Thoracic aorta (tissue), 2 donors: ENCODE measurements at regions not wholly inside any gene's neighbourhood (a gene's known extent, or its start where the extent isn't known, plus 50 kb on each side); places are given as distances from the start of the nearest gene placed in this dataset.
"Not testable (repeated sequence)": the region's sequence is repeated elsewhere in the genome, so short reads cannot be mapped to it uniquely, and the experiment has no call there.

Source experiments
- ATAC-seq: fragments of 150-250 bp; one replicate; pipeline ENCODE4 v1.8.0; 2017; ENCODE audit warnings: low read depth; ENCODE audit not compliant: insufficient number of reproducible peaks, low FRiP score
- DNase-seq: peaks from one replicate; pipeline ENCODE4 v3.0.0-alpha.2; 2020; ENCODE audit warnings: low spot score
- H3K27ac ChIP-seq, 2 donors: fragments of 200-600 bp; sonication (generic); 1 replicate in 1 of 2; 2 replicates in 1 of 2; pipeline ENCODE4 v1.5.1; 2016; ENCODE audit warnings: mild to moderate bottlenecking in 2 of 2, moderate library complexity in 2 of 2
- H3K27me3 ChIP-seq: fragments of 200-600 bp; sonication (generic); replicated peaks from 2 replicates; pipeline ENCODE4 v1.6.0; 2016; ENCODE audit warnings: mild to moderate bottlenecking; ENCODE audit not compliant: insufficient read depth
- H3K36me3 ChIP-seq: fragments of 200-600 bp; sonication (generic); one replicate; pipeline ENCODE4 v1.5.1; 2016
- H3K4me1 ChIP-seq, 2 donors: fragments of 200-600 bp; sonication (generic); 1 replicate in 1 of 2; 2 replicates in 1 of 2; pipeline versions ENCODE4 v1.5.1 to v1.6.0; 2016; ENCODE audit warnings: low read depth in 2 of 2, mild to moderate bottlenecking in 1 of 2; ENCODE audit not compliant: control insufficient read depth in 1 of 2
- H3K4me3 ChIP-seq: fragments of 200-600 bp; sonication (generic); 2 replicates; pipeline ENCODE4 v1.5.1; 2016; ENCODE audit warnings: mild to moderate bottlenecking
- H3K9me3 ChIP-seq: fragments of 200-600 bp; sonication (generic); 2 replicates; pipeline ENCODE4 v1.5.1; 2016
- TF ChIP-seq, protein P1 (sequence below): fragments of 200-600 bp; sonication (generic); IDR thresholded peaks from one replicate; pipeline ENCODE4 v1.5.1; 2019; ENCODE audit warnings: antibody characterized with exemption

GRCh38 chrX:75596178-75596577 is 73.3 kb upstream of the ZDHHC15 start:
- peak; percentile 7 for DNase-seq
- no peaks in the 10 kb centered on the region for H3K9me3 ChIP-seq
- H3K27me3 ChIP-seq: no peaks in the 10 kb centered on the region
- no peaks in the 10 kb centered on the region for H3K4me1 ChIP-seq
- peak overlapping the region in 1 of 2 donors; percentile 52 for H3K27ac ChIP-seq
- H3K4me3 ChIP-seq: peak overlapping the region; percentile 27
- ATAC-seq: peak; percentile 97
- H3K36me3 ChIP-seq: no peaks in the 10 kb centered on the region
- TF ChIP-seq, protein P1, sequence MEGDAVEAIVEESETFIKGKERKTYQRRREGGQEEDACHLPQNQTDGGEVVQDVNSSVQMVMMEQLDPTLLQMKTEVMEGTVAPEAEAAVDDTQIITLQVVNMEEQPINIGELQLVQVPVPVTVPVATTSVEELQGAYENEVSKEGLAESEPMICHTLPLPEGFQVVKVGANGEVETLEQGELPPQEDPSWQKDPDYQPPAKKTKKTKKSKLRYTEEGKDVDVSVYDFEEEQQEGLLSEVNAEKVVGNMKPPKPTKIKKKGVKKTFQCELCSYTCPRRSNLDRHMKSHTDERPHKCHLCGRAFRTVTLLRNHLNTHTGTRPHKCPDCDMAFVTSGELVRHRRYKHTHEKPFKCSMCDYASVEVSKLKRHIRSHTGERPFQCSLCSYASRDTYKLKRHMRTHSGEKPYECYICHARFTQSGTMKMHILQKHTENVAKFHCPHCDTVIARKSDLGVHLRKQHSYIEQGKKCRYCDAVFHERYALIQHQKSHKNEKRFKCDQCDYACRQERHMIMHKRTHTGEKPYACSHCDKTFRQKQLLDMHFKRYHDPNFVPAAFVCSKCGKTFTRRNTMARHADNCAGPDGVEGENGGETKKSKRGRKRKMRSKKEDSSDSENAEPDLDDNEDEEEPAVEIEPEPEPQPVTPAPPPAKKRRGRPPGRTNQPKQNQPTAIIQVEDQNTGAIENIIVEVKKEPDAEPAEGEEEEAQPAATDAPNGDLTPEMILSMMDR: no peak

- not testable (repeated sequence) for H3K36me3 ChIP-seq, H3K4me3 ChIP-seq, H3K4me1 ChIP-seq, H3K9me3 ChIP-seq, H3K27me3 ChIP-seq, DNase-seq, ATAC-seq
- peak overlapping the region in 1 of 2 donors; percentile 57 for H3K27ac ChIP-seq
These were observed 70.3 kb upstream of the ZDHHC15 start for GRCh38 chrX:75593186-75593585.

GRCh38 chrX:75582511-75582910 is 59.7 kb upstream of the ZDHHC15 start:
- Histone ChIP-seq H3K4me3 (no peak overlapping the region), H3K9me3 (no peaks in the 10 kb centered on the region), H3K36me3 (no peaks in the 10 kb centered on the region), H3K4me1 (no peaks in the 10 kb centered on the region), H3K27ac (no peak overlapping the region), H3K27me3 (no peaks in the 10 kb centered on the region)
- TF ChIP-seq, protein P1: no peak
- no peak for DNase-seq
- no peak for ATAC-seq
